ENCODE measurements at regions not wholly inside any gene's neighbourhood (a gene's known extent, or its start where the extent isn't known, plus 50 kb on each side); places are given as distances from the start of the nearest gene placed in this dataset.

DNA sequence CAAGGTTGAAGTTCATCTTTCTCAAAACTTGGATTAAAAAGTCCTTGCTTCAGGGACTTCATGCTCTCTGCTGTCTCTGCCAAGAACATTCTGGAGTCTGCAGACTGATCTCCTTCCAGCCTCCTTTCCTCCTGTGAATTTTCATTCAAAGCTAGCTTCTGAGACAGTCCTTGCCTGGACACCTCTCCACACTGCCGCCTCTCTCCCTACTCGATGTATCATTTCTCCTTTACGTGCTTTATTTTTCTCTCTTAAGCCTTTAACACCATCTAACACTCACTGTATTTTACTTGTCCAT lies 238.8 kb downstream of the COL4A1 start:
- TF ChIP-seq, protein P1, sequence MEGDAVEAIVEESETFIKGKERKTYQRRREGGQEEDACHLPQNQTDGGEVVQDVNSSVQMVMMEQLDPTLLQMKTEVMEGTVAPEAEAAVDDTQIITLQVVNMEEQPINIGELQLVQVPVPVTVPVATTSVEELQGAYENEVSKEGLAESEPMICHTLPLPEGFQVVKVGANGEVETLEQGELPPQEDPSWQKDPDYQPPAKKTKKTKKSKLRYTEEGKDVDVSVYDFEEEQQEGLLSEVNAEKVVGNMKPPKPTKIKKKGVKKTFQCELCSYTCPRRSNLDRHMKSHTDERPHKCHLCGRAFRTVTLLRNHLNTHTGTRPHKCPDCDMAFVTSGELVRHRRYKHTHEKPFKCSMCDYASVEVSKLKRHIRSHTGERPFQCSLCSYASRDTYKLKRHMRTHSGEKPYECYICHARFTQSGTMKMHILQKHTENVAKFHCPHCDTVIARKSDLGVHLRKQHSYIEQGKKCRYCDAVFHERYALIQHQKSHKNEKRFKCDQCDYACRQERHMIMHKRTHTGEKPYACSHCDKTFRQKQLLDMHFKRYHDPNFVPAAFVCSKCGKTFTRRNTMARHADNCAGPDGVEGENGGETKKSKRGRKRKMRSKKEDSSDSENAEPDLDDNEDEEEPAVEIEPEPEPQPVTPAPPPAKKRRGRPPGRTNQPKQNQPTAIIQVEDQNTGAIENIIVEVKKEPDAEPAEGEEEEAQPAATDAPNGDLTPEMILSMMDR (IDR thresholded peaks at IDR 0.05; ENCODE audit: extremely low read depth, missing control alignments): no peak
- no peak for DNase-seq (ENCODE audit: low spot score)

DNA sequence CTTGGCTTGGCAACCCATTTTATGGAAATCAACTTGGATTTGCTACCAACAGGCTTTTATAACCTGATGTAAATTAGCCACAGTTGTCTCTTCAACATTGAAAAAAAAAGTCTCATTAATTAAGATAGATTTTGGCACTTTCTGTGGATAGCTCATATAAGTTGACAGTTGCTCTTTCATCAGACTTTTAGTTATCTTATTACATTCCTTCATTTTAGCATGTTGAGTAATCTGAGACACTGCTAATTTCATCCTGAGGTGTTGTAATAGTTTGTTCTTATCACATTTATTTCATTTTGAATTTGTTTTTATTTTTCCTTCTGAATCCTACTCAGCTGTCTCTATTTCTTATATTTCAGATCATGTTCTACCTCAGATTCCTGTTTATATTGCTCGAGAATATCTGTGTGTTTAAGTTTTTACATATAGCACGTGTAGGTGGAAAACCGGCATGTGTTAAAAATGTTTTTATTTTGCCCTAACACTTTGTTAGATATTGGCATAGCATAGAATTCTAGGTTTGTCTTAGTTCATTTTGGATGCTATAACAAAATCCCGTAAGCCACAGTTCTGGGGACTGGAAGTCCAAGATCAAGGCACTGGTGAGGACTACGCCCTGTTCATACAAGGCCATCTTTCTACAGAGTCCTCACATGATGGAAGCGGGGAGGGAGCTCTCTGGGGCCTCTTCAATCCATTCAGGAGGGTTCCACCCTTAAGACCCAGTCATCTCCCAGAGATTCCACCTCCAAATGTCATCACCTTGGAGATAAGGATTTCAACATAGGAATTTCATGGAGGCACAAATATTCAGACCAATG lies 239.4 kb downstream of the COL4A1 start:
- TF ChIP-seq, protein P1 (IDR thresholded peaks at IDR 0.05; ENCODE audit: extremely low read depth, missing control alignments): no peak
- DNase-seq (ENCODE audit: low spot score): no peak

DNA sequence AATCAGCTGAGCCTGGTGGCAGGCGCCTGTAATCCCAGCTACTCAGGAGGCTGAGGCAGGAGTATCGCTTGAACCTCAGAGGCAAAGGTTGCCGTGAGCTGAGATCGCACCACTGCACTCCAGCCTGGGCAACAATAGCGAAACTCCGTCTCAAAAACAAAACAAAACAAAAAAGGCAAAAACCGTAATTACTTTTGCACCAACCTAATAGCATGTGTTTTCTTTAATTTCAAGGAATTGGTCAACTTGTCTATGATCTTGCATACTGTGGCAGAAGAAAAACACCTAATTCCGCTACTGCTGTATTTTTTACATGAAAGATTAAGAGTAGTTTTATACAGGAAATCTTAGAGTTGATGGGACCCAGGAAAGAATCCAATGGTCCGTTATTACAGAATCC lies 241.2 kb downstream of the COL4A1 start:
- TF ChIP-seq, protein P1 (IDR thresholded peaks at IDR 0.05; ENCODE audit: extremely low read depth, missing control alignments): no peak

DNA sequence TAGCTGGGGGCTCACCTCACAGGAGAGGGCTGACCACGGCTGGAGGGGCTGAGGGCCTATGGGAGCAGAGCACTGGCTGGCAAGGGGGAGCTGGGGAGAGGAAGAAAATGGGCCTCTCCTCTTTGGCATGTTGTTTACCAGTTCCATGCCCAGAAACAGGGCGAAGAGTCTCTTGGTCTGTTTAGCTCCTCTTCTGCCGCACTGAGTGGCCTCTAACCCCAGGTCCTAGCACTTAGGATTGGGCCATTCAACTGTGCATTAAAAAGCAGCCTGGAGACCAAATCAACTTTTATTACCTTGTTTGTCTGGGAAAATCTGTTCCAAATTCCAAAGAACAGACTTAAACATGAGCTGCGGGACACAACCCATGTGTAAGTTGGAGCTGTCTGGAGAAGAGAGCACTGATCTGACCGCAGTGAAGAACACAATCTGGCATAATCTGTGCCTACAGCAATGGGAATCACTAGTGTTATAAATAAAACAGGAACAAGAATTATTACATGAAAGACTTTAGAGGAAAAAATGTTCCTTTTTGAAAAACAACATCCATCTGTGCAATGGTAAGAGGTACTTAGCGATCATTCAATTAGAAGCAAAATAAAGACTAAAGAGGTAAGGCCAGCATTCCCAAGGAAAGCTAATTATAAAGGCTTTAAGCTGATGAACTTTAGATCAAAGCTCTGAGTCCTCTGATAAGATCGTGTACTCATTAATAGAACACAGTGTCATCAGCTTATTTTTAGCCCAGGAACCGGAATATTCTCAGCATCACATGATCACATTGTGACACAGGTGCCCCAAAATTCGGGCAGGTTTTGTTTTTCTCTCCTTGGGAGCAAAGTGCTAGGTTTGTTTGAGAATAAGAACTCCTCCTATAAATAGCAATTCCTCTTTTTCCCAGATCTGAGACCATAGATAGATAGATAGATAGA lies 243.2 kb downstream of the COL4A1 start:
- no peak for DNase-seq (ENCODE audit: low spot score)

More for the DNA sequence above, 241.2 kb downstream of the COL4A1 start:
- no peak for DNase-seq (ENCODE audit: low spot score)

DNA sequence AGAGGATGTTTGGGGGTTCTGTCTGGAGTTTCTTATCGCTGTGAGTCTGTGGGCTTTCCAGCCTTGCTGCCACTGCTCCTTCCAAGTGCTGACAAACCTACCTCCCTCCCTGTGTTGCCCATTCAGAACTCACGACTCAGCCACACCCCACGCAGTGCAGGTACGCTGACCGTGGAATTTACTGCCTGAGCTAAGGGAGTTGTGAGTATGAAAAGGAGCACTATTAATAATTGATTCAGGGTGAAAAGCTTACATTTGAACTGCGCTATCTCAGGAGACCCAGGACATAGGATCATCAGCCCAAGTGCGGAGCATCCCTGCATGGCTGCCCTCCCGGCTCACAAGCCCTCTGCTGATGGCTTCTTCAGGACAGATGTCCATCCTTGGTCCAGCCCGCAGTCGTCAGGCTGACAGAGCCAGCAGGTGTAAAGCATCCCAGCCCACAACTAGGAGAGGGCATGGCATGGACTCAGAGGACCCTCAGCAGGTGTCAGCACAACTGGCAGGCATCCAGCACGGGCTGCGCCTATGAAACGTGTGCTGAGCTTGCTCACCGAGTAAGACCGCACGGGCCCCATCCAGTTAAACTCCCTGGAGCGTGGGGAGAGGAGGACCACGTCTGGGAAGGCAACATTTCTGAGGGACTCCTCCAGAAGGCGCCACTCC lies 244.0 kb downstream of the COL4A1 start:
- TF ChIP-seq, protein P1 (IDR thresholded peaks at IDR 0.05; ENCODE audit: extremely low read depth, missing control alignments): no peak

More for the DNA sequence above, 243.2 kb downstream of the COL4A1 start:
- TF ChIP-seq, protein P1 (IDR thresholded peaks at IDR 0.05; ENCODE audit: extremely low read depth, missing control alignments): no peak

DNA sequence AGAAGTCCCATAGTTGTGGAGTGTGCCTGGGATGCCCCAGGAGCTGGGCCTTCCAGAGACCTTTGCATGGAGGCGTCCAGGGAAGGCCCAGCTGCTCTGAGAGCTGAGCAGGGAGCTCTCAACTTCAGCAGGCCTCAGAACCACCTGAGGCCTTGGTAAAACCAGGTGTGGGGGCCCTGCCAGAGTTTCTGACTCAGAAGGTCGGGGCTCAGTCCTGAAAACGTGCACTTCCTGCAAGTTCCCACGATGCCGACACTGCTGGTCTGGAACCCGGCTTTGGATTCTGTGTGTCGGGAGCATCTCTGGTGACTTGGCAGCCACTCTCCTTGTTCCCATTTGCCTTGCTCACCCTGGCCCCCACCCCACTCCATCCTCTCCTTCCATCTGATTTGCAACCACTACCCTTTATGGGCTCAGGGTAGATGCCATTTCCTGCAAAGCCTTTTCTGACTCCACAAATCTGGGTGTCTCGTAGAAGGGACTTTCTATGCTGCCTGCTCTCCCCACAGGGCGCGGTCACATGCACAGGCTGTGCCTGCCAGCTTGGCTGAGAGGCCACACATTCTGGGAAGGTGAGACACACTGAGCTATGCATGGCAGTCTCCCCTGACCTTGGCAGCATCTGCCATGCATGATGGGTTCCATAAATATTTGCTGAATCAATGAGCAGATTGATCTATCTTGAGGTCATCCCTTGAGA lies 244.7 kb downstream of the COL4A1 start:
- TF ChIP-seq, protein P1 (IDR thresholded peaks at IDR 0.05; ENCODE audit: extremely low read depth, missing control alignments): no peak
- no peak for DNase-seq (ENCODE audit: low spot score)

More for the DNA sequence above, 244.0 kb downstream of the COL4A1 start:
- no peak for DNase-seq (ENCODE audit: low spot score)
